Fibroblast of mammary gland (primary cell): ENCODE measurements at regions not wholly inside any gene's neighbourhood (a gene's known extent, or its start where the extent isn't known, plus 50 kb on each side); places are given as distances from the start of the nearest gene placed in this dataset.

Experiments
- DNase-seq: peaks from one replicate; pipeline ENCODE4 v3.0.0-alpha.2; 2010; ENCODE audit warnings: low read depth
- H3K4me3 ChIP-seq: 2 replicates; pipeline ENCODE4 v1.5.1; 2011; ENCODE audit warnings: low read depth, mild to moderate bottlenecking, low read length, moderate library complexity; ENCODE audit not compliant: control insufficient read depth
- CTCF ChIP-seq: conservative IDR thresholded peaks from 2 replicates; pipeline ENCODE4 v1.5.1; 2011; ENCODE audit warnings: low read depth, low read length, inconsistent platforms; ENCODE audit not compliant: control insufficient read depth, insufficient read depth

DNA sequence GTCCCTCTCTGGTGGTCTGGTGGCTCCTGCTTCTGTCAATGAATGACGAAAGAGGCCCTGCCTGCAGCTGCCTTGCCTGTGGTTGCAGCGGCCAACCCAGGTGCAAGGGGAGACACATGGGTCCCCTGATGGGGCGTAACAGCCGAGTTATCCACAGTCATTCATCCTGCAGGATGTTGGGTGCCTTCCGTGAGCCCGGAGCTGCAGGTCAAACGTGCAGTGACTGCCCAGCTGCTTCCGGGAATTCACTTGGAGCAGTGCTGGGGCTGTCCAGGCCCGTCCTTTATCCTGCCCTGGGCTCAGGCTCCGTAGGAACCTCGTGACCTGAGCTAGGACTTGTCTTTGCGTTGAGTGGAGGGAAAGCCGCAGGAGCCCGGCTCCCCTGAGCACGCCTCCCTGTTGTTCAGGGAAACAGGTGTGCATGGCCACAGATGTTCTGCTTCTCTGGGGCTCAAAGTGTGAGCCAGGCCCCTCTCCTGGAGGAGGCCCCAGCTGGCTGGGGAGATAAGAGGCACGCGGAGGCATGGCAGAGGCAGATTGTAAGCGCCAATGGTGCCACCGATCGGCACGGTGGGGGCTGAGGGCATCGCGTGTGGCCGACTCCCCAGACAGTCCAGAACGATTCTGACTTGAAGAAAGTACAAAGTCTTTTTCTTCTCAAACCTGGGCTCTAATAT is 635.4 kb downstream of the BRD1 start:
- TF ChIP-seq CTCF = no peak
- DNase-seq = no peak
- no peak overlapping the region for H3K4me3 ChIP-seq

- H3K4me3 ChIP-seq = no peak overlapping the region
- no peak for DNase-seq
- no peak for TF ChIP-seq CTCF
Observed at GRCh38 chr22:49191506-49191980, 636.1 kb downstream of the BRD1 start.

- no peak for TF ChIP-seq CTCF
- H3K4me3 ChIP-seq = no peak overlapping the region
- DNase-seq = no peak
Observed at GRCh38 chr22:49190816-49191505, 636.7 kb downstream of the BRD1 start.

GRCh38 chr22:49189871-49190270 is 637.8 kb downstream of the BRD1 start:
- no peak overlapping the region for H3K4me3 ChIP-seq
- no peak for DNase-seq
- no peak for TF ChIP-seq CTCF

- DNase-seq = no peak
- TF ChIP-seq CTCF = no peak
Observed at GRCh38 chr22:49188591-49188990, 639.1 kb downstream of the BRD1 start.

GRCh38 chr22:49188091-49188490 is 639.6 kb downstream of the BRD1 start:
- no peak overlapping the region for H3K4me3 ChIP-seq
- no peak for DNase-seq
- TF ChIP-seq CTCF = no peak

More at GRCh38 chr22:49188591-49188990, 639.1 kb downstream of the BRD1 start:
- H3K4me3 ChIP-seq = no peak overlapping the region
